ENCODE measurements at regions not wholly inside any gene's neighbourhood (a gene's known extent, or its start where the extent isn't known, plus 50 kb on each side); places are given as distances from the start of the nearest gene placed in this dataset.

DNA sequence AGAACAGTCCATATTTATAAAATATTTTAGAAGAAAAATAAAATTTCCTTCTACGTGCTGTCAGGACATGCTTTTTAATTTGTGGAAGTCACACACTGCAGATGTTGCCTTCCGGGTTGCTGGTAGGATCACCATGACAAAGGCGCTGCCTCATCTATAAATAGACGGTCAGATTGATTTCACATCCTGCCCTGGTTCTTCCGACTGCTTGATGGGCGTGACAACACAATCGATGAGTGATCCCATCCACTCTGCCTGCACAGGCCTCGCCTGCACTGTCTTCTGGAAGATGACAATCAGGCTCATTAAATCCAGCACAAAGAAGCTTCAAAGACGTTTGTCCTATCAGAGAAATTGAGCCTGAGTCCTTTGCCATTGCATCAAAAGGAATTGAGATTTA is 318.9 kb upstream of the TRIB2 start:
- peaks cover 7% of the 10 kb centered on the region for H3K9me3 Mint-ChIP-seq
- H3K27me3 Mint-ChIP-seq (ENCODE audit: low read depth) = peaks cover 22% of the 10 kb centered on the region
- H3K4me1 Mint-ChIP-seq (ENCODE audit: low read depth) = peaks cover 5% of the 10 kb centered on the region
- no peak for DNase-seq (ENCODE audit: low spot score)
- H3K4me3 Mint-ChIP-seq (ENCODE audit: low read depth) = no peak overlapping the region
- H3K36me3 Mint-ChIP-seq (ENCODE audit: low read depth) = peaks cover 3% of the 10 kb centered on the region
- intact Hi-C loops (cut with micrococcal nuclease) = no loop called here
- H3K27ac Mint-ChIP-seq = no peak overlapping the region

DNA sequence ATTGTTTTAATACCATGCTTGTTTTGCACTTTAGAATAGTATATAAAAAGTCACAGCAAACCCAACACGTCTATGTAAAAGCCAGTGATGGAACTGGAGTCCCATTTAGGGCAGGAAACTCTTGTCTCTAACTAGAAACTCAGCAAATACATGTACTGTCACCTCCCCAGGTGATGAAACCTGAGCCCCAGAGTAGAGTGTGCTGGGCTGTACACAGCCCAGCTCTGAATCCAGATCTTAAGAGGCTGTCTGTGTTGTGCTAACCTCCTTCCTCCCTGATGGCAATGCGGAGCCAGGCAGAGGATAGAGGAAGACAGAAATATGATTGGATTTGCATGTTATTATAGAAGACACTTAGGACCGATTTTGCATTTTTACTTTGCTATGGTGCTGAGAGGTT is 317.5 kb upstream of the TRIB2 start:
- H3K27me3 Mint-ChIP-seq (ENCODE audit: low read depth) = peaks cover 22% of the 10 kb centered on the region
- intact Hi-C loops (cut with micrococcal nuclease) = no loop called here

DNA sequence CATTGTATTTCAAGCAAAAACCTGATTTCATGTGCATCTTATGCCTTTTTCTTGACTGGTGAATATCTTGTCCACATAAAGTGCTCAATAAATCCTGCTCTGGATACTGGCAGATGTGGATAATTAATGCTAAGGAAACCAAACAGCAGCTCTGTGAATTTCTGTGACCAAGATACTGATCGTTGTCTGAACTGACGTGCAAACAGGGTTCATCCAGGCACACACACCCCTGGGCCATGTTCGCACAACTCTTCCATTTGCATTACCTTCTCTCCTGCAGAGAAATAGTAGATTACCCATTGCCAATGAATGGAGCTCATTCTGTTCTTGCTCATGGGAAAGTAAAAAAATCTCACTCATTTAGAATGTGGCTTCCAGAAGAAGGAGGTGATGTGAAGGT is 316.2 kb upstream of the TRIB2 start:
- H3K4me1 Mint-ChIP-seq (ENCODE audit: low read depth) = no peaks in the 10 kb centered on the region
- H3K4me3 Mint-ChIP-seq (ENCODE audit: low read depth) = no peak overlapping the region
- peaks cover 3% of the 10 kb centered on the region for H3K36me3 Mint-ChIP-seq (ENCODE audit: low read depth)
- H3K9me3 Mint-ChIP-seq = peaks cover 14% of the 10 kb centered on the region
- intact Hi-C loops (cut with micrococcal nuclease) = no loop called here
- no peak overlapping the region for H3K27ac Mint-ChIP-seq
- H3K27me3 Mint-ChIP-seq (ENCODE audit: low read depth) = peaks cover 22% of the 10 kb centered on the region
- DNase-seq (ENCODE audit: low spot score) = no peak

More for the DNA sequence above, 317.5 kb upstream of the TRIB2 start:
- Mint-ChIP-seq H3K4me1 (ENCODE audit: low read depth) (peaks cover 5% of the 10 kb centered on the region), H3K4me3 (ENCODE audit: low read depth) (no peak overlapping the region), H3K36me3 (ENCODE audit: low read depth) (peaks cover 3% of the 10 kb centered on the region), H3K9me3 (peaks cover 14% of the 10 kb centered on the region), H3K27ac (no peak overlapping the region)
- no peak for DNase-seq (ENCODE audit: low spot score)

DNA sequence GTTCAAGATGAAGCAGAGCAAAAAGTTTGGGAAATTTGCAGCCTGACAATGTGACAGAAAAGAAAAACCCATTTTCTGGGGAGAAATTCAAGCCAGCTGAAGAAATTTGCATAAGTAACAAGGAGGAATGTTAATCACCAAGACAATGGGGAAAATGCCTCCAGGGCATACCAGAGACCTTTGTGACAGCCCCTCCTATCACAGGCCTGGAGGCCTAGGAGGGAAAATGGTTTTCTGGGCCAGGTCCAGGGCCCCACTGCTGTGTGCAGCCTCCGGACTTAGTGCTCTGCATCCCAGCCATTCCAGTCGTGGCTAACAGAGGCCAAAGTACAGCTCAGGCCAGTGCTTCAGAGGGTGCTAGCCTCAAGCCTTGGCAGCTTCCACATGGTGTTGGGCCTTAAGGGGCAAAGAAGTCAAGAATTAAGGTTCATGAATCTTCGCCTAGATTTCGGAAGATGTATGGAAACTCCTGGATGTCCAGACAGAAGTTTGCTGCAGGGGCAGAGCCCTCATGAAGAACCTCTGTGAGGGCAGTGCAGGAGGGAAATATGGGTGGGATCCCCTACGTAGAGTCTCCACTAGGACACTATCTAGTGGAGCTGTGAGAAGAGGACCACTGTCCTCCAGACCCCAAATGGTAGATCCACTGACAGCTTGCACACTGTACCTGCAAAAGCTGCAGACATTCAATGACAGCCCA is 314.1 kb upstream of the TRIB2 start:
- no peak for DNase-seq (ENCODE audit: low spot score)
- Mint-ChIP-seq H3K4me1 (ENCODE audit: low read depth) (no peaks in the 10 kb centered on the region), H3K27ac (no peak overlapping the region), H3K36me3 (ENCODE audit: low read depth) (peaks cover 3% of the 10 kb centered on the region), H3K4me3 (ENCODE audit: low read depth) (no peak overlapping the region), H3K9me3 (peaks cover 14% of the 10 kb centered on the region), H3K27me3 (ENCODE audit: low read depth) (peaks cover 17% of the 10 kb centered on the region)
- intact Hi-C loops (cut with micrococcal nuclease) = no loop called here

DNA sequence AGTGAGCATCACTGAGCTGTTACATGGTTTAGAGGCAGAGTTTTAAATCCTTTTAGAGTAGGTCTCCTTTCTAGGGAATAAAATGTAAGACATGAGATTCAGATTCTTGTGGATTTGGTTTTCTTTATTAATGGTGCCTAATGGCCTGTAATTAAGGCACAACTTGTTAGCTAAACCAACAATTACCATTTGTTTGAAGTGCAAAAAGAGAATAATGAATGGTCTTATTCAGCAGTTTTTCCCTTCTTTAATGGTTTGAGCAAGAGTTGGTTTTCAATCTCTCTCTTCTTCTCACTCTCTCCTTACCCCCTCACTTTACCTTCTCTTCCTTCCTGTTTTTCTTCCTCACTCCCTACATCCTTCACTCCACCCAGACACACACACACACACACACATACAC is 312.2 kb upstream of the TRIB2 start:
- intact Hi-C loops (cut with micrococcal nuclease) = no loop called here
- H3K4me1 Mint-ChIP-seq (ENCODE audit: low read depth) = no peaks in the 10 kb centered on the region
- no peak for DNase-seq (ENCODE audit: low spot score)
- no peak overlapping the region for H3K4me3 Mint-ChIP-seq (ENCODE audit: low read depth)
- peaks cover 14% of the 10 kb centered on the region for H3K9me3 Mint-ChIP-seq
- H3K27me3 Mint-ChIP-seq (ENCODE audit: low read depth) = peaks cover 20% of the 10 kb centered on the region
- peaks cover 3% of the 10 kb centered on the region for H3K36me3 Mint-ChIP-seq (ENCODE audit: low read depth)
- no peak overlapping the region for H3K27ac Mint-ChIP-seq

DNA sequence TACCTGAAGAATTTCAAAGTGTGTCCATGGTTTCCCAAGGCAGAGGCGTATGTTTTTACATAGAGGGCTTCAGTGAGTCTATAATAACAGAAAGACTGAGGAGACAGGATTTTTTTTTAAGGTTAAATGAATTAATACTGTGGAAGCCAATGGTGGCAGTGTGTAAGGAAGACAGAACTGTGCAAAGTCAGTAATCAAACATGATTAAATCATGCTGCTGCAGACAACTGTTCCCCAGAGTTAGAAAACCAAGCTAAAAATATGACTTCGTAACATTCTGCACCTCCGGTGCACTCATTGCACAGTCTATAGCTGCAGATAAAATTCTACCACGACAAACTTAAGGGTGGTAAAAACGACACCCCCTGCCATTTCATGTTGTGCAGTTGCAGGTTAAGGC is 309.6 kb upstream of the TRIB2 start:
- intact Hi-C loops (cut with micrococcal nuclease) = no loop called here
- H3K9me3 Mint-ChIP-seq = peaks cover 25% of the 10 kb centered on the region
- DNase-seq (ENCODE audit: low spot score) = no peak
- peaks cover 6% of the 10 kb centered on the region for H3K36me3 Mint-ChIP-seq (ENCODE audit: low read depth)
- H3K4me3 Mint-ChIP-seq (ENCODE audit: low read depth) = no peak overlapping the region
- no peak overlapping the region for H3K27ac Mint-ChIP-seq
- peaks cover 7% of the 10 kb centered on the region for H3K27me3 Mint-ChIP-seq (ENCODE audit: low read depth)
- H3K4me1 Mint-ChIP-seq (ENCODE audit: low read depth) = peaks cover 3% of the 10 kb centered on the region

DNA sequence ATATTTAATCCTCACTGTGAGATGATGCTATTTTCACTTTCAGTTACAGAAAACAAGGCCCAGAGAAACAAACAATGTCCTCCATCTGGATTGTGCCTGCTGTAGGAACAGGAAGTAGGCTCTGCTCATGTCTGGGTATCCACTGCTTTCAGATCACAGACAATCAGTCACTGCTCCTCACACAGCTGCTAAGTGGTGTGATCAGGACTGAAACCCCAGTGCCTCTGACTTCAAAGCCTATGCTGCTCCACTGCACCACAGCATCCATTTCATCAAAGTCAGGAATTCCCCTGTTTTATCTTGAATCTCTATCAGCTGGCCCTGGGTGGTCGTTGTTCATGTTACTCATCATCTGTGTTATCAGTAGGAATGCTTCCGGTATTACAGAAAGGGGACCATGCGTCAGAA is 303.8 kb upstream of the TRIB2 start:
- H3K4me3 Mint-ChIP-seq (ENCODE audit: low read depth) = no peak overlapping the region

DNA sequence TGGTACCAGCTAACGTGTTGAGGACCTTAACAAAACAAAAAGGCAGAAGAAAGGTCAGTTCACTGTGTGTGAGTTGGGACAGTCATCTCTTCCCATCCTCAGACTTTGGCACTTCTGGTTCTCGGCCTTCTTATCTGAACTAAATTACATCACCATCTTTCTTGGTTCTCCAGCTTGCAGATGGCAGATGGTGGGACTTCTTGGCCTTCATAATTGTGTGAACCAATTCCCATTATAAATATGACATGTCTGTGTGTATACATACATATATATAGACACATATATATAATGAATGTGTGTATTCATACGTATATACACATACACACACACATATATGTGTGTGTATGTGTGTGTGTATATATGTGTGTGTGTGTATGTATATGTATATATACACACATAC is 301.2 kb upstream of the TRIB2 start:
- intact Hi-C loops (cut with micrococcal nuclease) = loop anchor here (10.0 kb wide), 1 partner anchor 529 kb away; no protein-coding TSS in a partner anchor
- Mint-ChIP-seq H3K27me3 (ENCODE audit: low read depth) (no peaks in the 10 kb centered on the region), H3K4me3 (ENCODE audit: low read depth) (no peak overlapping the region), H3K4me1 (ENCODE audit: low read depth) (peaks cover 55% of the 10 kb centered on the region), H3K9me3 (peaks cover 11% of the 10 kb centered on the region), H3K36me3 (ENCODE audit: low read depth) (peaks cover 3% of the 10 kb centered on the region), H3K27ac (no peak overlapping the region)
- DNase-seq (ENCODE audit: low spot score) = no peak

More for the DNA sequence above, 303.8 kb upstream of the TRIB2 start:
- peak; percentile 51 for DNase-seq (ENCODE audit: low spot score)
- H3K36me3 Mint-ChIP-seq (ENCODE audit: low read depth) = peaks cover 5% of the 10 kb centered on the region
- H3K27me3 Mint-ChIP-seq (ENCODE audit: low read depth) = peaks cover under 1% of the 10 kb centered on the region
- no peak overlapping the region for H3K27ac Mint-ChIP-seq
- peaks cover 39% of the 10 kb centered on the region for H3K4me1 Mint-ChIP-seq (ENCODE audit: low read depth)
- intact Hi-C loops (cut with micrococcal nuclease) = loop anchor here (2.0 to 10.0 kb wide), 4 partner anchors 121 to 582 kb away; no protein-coding TSS in a partner anchor
- peaks cover 16% of the 10 kb centered on the region for H3K9me3 Mint-ChIP-seq

DNA sequence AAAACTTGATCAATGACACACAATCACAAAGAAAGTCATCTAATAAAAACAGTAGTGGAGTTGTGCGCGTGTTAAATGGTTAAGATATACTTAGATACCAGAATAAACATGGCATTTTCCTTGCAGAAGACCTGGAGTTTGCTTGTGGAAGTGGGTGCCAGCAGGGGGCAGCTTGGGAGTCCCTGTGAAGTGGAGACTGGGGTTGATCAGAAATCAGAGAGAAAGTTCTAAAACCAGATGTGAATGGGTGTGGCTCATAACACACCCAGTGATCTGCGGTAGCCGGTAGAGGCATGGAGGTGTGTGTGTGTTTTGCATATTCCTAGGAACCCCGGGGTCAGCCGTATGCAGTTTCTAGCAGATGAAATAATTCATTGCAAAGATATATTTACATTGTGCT is 300.1 kb upstream of the TRIB2 start:
- H3K27ac Mint-ChIP-seq = no peak overlapping the region
- H3K36me3 Mint-ChIP-seq (ENCODE audit: low read depth) = no peaks in the 10 kb centered on the region
- intact Hi-C loops (cut with micrococcal nuclease) = loop anchor here (2.0 to 10.0 kb wide), 3 partner anchors 84 to 528 kb away; partner anchors contain the start of gene TRIB2
- peak; percentile 54 for DNase-seq (ENCODE audit: low spot score)
- H3K4me1 Mint-ChIP-seq (ENCODE audit: low read depth) = peaks cover 59% of the 10 kb centered on the region
- H3K9me3 Mint-ChIP-seq = peaks cover under 1% of the 10 kb centered on the region
- no peaks in the 10 kb centered on the region for H3K27me3 Mint-ChIP-seq (ENCODE audit: low read depth)
- H3K4me3 Mint-ChIP-seq (ENCODE audit: low read depth) = no peak overlapping the region

DNA sequence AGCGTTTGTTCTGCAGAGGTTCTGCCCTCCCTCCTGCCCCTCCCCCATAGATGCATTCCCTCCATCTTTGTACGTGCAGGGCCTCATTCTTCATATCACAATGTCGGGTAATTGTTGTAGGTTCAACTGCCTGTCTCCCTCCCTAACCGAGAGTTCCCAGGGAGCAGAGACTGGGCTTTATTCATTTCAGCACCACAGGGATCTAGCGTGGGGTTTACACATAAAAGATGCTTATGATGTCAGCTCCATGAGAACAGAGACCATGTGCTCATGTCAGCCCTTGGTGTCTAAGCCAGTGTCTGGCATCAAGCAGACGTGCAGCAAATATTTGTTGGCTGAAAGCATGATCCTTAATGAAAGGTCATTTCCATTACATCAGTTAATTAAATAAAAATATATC is 298.9 kb upstream of the TRIB2 start:
- Mint-ChIP-seq H3K27ac (no peak overlapping the region), H3K27me3 (ENCODE audit: low read depth) (no peaks in the 10 kb centered on the region), H3K4me3 (ENCODE audit: low read depth) (no peak overlapping the region), H3K4me1 (ENCODE audit: low read depth) (peaks cover 50% of the 10 kb centered on the region), H3K9me3 (no peaks in the 10 kb centered on the region), H3K36me3 (ENCODE audit: low read depth) (no peaks in the 10 kb centered on the region)
- intact Hi-C loops (cut with micrococcal nuclease) = loop anchor here (2.0 to 10.0 kb wide), 3 partner anchors 83 to 527 kb away; partner anchors contain the start of gene TRIB2
- DNase-seq (ENCODE audit: low spot score) = no peak

DNA sequence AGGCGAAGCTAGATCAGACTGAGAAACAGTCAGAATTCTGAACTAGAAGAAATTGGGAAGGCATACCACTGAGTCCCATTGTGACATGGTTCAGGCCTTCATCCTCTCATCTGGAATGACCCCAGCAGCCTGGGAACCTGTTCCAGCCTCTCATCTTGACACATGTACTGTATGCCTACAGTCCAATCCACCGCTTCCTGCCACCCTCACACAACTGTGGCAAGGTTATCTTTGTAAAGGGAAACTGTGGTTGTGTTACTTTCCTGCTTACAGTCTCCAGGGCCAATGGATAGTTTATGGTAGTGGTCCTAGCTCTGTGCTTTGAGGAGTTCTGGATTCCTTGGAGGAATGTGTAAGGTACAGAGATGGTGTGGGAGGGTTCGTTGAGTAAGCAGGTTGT is 296.9 kb upstream of the TRIB2 start:
- intact Hi-C loops (cut with micrococcal nuclease) = loop anchor here (10.0 kb wide), 1 partner anchor 525 kb away; no protein-coding TSS in a partner anchor
- Mint-ChIP-seq H3K4me3 (ENCODE audit: low read depth) (no peak overlapping the region), H3K27ac (no peak overlapping the region), H3K9me3 (no peaks in the 10 kb centered on the region), H3K4me1 (ENCODE audit: low read depth) (peaks cover 46% of the 10 kb centered on the region), H3K27me3 (ENCODE audit: low read depth) (peaks cover 2% of the 10 kb centered on the region), H3K36me3 (ENCODE audit: low read depth) (no peaks in the 10 kb centered on the region)
- no peak for DNase-seq (ENCODE audit: low spot score)

DNA sequence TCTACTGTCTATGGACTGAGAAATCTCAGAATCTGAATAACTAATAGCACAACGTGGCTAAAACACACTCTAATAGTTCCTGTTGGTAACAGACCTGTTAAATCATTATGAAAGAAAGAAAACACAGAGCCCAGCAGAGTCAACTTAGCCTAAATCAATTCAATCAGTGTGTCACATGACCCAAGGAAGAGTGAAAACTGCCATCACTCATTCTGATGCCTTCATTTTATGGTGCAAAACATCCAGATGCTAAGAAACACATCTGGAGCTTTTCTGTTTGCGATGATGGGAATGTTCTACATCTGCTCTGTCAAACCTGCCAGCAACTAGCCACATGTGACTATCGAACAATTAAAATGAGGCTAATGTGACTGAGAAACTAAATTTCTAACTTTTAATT is 295.7 kb upstream of the TRIB2 start:
- Mint-ChIP-seq H3K27ac (no peak overlapping the region), H3K27me3 (ENCODE audit: low read depth) (peaks cover 2% of the 10 kb centered on the region), H3K9me3 (no peaks in the 10 kb centered on the region), H3K4me3 (ENCODE audit: low read depth) (no peak overlapping the region), H3K4me1 (ENCODE audit: low read depth) (peaks cover 39% of the 10 kb centered on the region), H3K36me3 (ENCODE audit: low read depth) (no peaks in the 10 kb centered on the region)
- DNase-seq (ENCODE audit: low spot score) = no peak
- intact Hi-C loops (cut with micrococcal nuclease) = no loop called here

DNA sequence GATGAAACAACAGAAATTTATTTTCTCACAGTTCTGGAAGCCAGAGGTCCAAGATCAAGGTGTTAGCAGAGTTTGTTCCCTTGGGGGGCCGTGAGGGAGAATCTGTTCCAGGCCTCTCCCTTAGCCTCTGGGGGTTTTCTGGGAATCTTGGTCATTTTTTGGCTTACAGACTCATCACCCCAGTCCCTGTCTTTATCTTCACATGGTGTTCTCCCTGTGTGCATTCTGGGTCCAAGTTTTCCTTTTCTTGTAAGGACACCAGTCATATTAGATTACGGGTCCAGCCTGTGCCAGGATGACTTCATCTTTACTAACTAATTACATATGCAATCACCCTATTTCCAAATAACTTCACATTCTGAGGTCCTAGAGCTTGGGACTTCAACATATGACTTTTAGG is 292.5 kb upstream of the TRIB2 start:
- no peaks in the 10 kb centered on the region for H3K36me3 Mint-ChIP-seq (ENCODE audit: low read depth)

More for the DNA sequence above, 292.5 kb upstream of the TRIB2 start:
- peaks cover 15% of the 10 kb centered on the region for H3K4me1 Mint-ChIP-seq (ENCODE audit: low read depth)
- no peaks in the 10 kb centered on the region for H3K9me3 Mint-ChIP-seq
- intact Hi-C loops (cut with micrococcal nuclease) = no loop called here
- DNase-seq (ENCODE audit: low spot score) = no peak
- H3K27me3 Mint-ChIP-seq (ENCODE audit: low read depth) = peaks cover 2% of the 10 kb centered on the region
- no peak overlapping the region for H3K4me3 Mint-ChIP-seq (ENCODE audit: low read depth)
- no peak overlapping the region for H3K27ac Mint-ChIP-seq

All from activated T-helper 2 cell treated with anti-CD3 and anti-CD28 coated beads, Interferon-gamma antibody, Interleukin-2, Interleukin-4, amounts not matched to agents 10 μg/mL and 5 μg/mL and 100 μg/mL, durations not matched to agents 14 hours and 24 hours and 36 hours (primary cell).